HEK293T (cell line): ENCODE measurements at regions not wholly inside any gene's neighbourhood (a gene's known extent, or its start where the extent isn't known, plus 50 kb on each side); places are given as distances from the start of the nearest gene placed in this dataset.
"Not testable (repeated sequence)": the region's sequence is repeated elsewhere in the genome, so short reads cannot be mapped to it uniquely, and the experiment has no call there.

Experiments
- CTCF ChIA-PET: fragments of 350-600 bp; formaldehyde crosslinking; extraction: SDS; loops from one replicate; lab custom pipeline; 2021; ENCODE audit warnings: antibody characterized with exemption, inconsistent platforms; lab: Yijun Ruan, JAX
- POLR2A ChIA-PET: fragments of 350-600 bp; formaldehyde crosslinking; extraction: SDS; loops from one replicate; lab custom pipeline; 2020; ENCODE audit warnings: antibody characterized with exemption, inconsistent platforms; lab: Yijun Ruan, JAX
- DNase-seq: peaks from one replicate; pipeline ENCODE4 v3.0.0; 2012; ENCODE audit warnings: mixed read lengths; ENCODE audit errors: extremely low spot score
- ARNT ChIP-seq: fragments of 450-650 bp; IDR thresholded peaks from 2 replicates; pipeline ENCODE4 v1.6.1; 2017; ENCODE audit warnings: mild to moderate bottlenecking
- BHLHE40 ChIP-seq: fragments of 450-650 bp; IDR thresholded peaks from 2 replicates; pipeline ENCODE4 v1.6.1; 2016; ENCODE audit warnings: mild to moderate bottlenecking, moderate library complexity, borderline replicate concordance
- CTBP1 ChIP-seq: fragments of 450-650 bp; IDR thresholded peaks from 2 replicates; pipeline ENCODE4 v1.6.1; 2016; ENCODE audit warnings: borderline replicate concordance
- ELF4 ChIP-seq: fragments of 450-650 bp; IDR thresholded peaks from 2 replicates; pipeline ENCODE4 v1.6.1; 2017; ENCODE audit warnings: antibody characterized with exemption
- FOXA1 ChIP-seq: fragments of 450-650 bp; IDR thresholded peaks from 2 replicates; pipeline ENCODE4 v1.6.1; 2016; ENCODE audit warnings: mild to moderate bottlenecking
- FOXK2 ChIP-seq: fragments of 450-650 bp; IDR thresholded peaks from 2 replicates; pipeline ENCODE4 v1.6.1; 2016; ENCODE audit warnings: mild to moderate bottlenecking
- FOXM1 ChIP-seq: fragments of 450-650 bp; IDR thresholded peaks from 2 replicates; pipeline ENCODE4 v1.6.1; 2017; ENCODE audit warnings: mild to moderate bottlenecking, borderline replicate concordance
- HDGF ChIP-seq: fragments of 450-650 bp; IDR thresholded peaks from 2 replicates; pipeline ENCODE4 v1.6.1; 2017; ENCODE audit warnings: antibody characterized with exemption, borderline replicate concordance
- L3MBTL2 ChIP-seq: fragments of 450-650 bp; conservative IDR thresholded peaks from 2 replicates; pipeline ENCODE4 v1.6.1; 2016; ENCODE audit warnings: mild to moderate bottlenecking
- LEF1 ChIP-seq: fragments of 450-650 bp; IDR thresholded peaks from 2 replicates; pipeline ENCODE4 v1.6.1; 2017; ENCODE audit warnings: mild to moderate bottlenecking, borderline replicate concordance
- NFRKB ChIP-seq: fragments of 450-650 bp; IDR thresholded peaks from 2 replicates; pipeline ENCODE4 v1.6.1; 2016; ENCODE audit warnings: mild to moderate bottlenecking, moderate library complexity
- SP1 ChIP-seq: fragments of 450-650 bp; IDR thresholded peaks from 2 replicates; pipeline ENCODE4 v1.6.1; 2017
- SUZ12 ChIP-seq: fragments of 450-650 bp; IDR thresholded peaks from 2 replicates; pipeline ENCODE4 v1.6.1; 2016; ENCODE audit warnings: mild to moderate bottlenecking
- TARDBP ChIP-seq: fragments of 450-650 bp; IDR thresholded peaks from 2 replicates; pipeline ENCODE4 v1.6.1; 2016
- ZNF384 ChIP-seq: fragments of 450-650 bp; IDR thresholded peaks from 2 replicates; pipeline ENCODE4 v1.6.1; 2016
- TF ChIP-seq, protein P1 (sequence below): fragments of 450-650 bp; IDR thresholded peaks from 2 replicates; pipeline ENCODE4 v1.6.1; 2016

GRCh38 chr20:5482791-5483190, 128.0 kb downstream of the GPCPD1 start:
- ChIA-PET CTCF (no interaction called here), POLR2A (no interaction called here)
- TF ChIP-seq CTBP1 (no peak), FOXK2 (no peak), L3MBTL2 (no peak), LEF1 (no peak), ZNF384 (no peak), HDGF (no peak), FOXM1 (no peak), FOXA1 (no peak), BHLHE40 (no peak), ARNT (no peak), NFRKB (no peak), SUZ12 (no peak), ELF4 (no peak), TARDBP (no peak), SP1 (no peak)
- TF ChIP-seq, protein P1, sequence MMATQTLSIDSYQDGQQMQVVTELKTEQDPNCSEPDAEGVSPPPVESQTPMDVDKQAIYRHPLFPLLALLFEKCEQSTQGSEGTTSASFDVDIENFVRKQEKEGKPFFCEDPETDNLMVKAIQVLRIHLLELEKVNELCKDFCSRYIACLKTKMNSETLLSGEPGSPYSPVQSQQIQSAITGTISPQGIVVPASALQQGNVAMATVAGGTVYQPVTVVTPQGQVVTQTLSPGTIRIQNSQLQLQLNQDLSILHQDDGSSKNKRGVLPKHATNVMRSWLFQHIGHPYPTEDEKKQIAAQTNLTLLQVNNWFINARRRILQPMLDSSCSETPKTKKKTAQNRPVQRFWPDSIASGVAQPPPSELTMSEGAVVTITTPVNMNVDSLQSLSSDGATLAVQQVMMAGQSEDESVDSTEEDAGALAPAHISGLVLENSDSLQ: no peak
- DNase-seq: no peak

DNA sequence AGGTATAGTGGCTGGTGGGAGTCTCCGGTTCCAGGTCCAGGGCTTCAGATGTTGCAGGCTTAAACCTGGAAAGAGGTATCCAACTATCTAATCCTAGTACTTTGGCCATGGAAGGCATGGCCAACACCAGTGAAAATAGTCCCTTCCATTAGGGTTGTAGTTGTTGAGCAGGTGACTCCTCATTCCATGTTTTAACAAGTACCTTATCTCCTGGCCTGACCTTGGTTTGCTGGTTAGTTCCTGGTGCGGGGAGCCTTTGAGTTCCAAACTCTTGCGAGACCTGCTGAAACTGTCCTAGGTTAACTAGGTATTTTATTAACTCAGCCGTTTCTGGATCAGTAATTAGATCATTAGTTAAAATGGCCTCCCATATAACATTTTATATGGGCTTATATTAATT, 128.9 kb downstream of the GPCPD1 start:
- TF ChIP-seq ELF4 (no peak), SUZ12 (no peak), CTBP1 (no peak), ARNT (no peak), L3MBTL2 (no peak)
- ChIA-PET POLR2A (no interaction called here), CTCF (no interaction called here)
- no peak for DNase-seq

- no peak for DNase-seq
- ChIA-PET CTCF (no interaction called here), POLR2A (no interaction called here)
- TF ChIP-seq CTBP1 (no peak), HDGF (no peak), BHLHE40 (no peak), TARDBP (no peak), ZNF384 (no peak), L3MBTL2 (no peak), FOXK2 (no peak), FOXA1 (no peak), SP1 (no peak), NFRKB (no peak), ELF4 (no peak)
- TF ChIP-seq, protein P1: no peak
Observed at GRCh38 chr20:5480824-5481600, 129.8 kb downstream of the GPCPD1 start.

DNA sequence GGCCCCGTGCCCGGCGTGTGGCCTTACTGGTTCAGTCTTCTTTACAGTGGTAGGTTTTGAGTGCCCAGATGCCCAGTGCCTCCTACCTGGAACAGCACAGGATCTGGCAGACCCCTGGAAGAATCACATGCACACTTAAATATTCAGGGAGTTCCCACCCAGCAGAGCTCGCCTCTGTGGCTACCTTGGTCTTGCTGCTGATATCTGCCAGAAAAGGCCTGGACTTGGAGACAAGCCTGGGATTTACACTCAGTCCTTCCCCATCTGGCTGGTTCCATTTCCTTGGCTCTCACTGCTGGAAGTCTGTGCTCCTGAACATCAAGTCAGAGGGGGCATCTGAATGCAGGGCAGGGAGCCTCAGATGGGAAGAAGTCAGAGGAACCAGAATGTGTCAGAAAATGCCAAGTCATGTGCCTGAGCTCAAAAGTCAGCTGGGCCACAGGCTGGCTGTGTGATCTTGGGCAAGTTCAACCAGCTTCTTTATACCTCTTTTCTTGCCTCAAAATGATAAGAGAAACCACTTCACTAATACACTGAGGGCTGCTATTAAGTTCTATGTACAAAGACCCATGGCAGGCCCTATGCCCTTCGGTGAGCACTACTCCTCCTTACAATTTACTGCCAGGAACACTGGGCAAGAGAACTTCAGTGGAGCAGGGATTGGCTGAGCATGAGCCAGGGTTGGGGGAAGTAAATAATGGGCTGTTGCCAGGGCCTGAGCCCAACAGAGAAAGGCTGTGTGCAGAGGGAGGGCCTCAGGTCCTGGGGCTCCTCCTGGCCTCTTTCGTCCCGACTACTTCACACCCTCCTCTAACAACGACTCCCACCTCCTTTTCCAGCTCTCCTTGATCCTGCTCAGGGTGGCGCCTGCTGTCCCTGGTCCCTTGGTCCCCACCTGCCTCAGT, 135.9 kb downstream of the GPCPD1 start:
- DNase-seq: no peak
- POLR2A ChIA-PET: no interaction called here
- TF ChIP-seq LEF1 (no peak), TARDBP (no peak), FOXA1 (no peak), SUZ12 (no peak), CTBP1 (no peak), ZNF384 (no peak), ARNT (no peak), FOXM1 (no peak), NFRKB (no peak), BHLHE40 (no peak), FOXK2 (no peak), ELF4 (no peak), SP1 (no peak), L3MBTL2 (no peak)
- TF ChIP-seq, protein P1: no peak
- CTCF ChIA-PET: no interaction called here

GRCh38 chr20:5471866-5472265, 138.9 kb downstream of the GPCPD1 start:
- POLR2A ChIA-PET, CTCF ChIA-PET, DNase-seq: not testable (repeated sequence)

DNA sequence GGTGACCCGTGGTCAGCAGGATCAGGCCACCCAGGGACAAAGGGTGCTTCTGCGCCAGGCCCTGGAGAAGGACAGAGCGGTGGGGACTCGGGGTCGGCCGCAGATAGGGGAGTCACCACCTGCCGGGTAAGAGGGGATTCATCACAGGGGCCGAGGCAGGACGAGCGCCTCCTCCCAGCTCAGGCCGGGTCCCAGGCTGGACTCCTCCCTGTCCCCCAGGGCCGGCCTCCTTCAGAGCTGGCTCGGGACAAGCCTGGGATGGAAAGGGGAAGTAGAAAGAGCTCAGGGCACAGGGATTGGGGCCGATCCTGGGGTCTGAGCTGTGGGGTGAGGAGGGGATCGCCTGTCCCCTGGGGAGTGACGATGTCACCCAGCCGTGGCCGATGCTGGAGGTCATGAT, 139.4 kb downstream of the GPCPD1 start:
- CTCF ChIA-PET: no interaction called here
- DNase-seq: no peak
- POLR2A ChIA-PET: no interaction called here
- TF ChIP-seq ELF4 (no peak), LEF1 (no peak), SP1 (no peak), ZNF384 (no peak), CTBP1 (no peak), SUZ12 (no peak), TARDBP (no peak), ARNT (no peak), NFRKB (no peak), FOXM1 (no peak), L3MBTL2 (no peak), HDGF (no peak), BHLHE40 (no peak), FOXK2 (no peak)
- TF ChIP-seq, protein P1: no peak
